ENCODE measurements at regions not wholly inside any gene's neighbourhood (a gene's known extent, or its start where the extent isn't known, plus 50 kb on each side); places are given as distances from the start of the nearest gene placed in this dataset.

- peak overlapping the region; percentile 94 for H3K4me3 ChIP-seq (ENCODE audit: low read length)
- TF ChIP-seq CTCF (conservative IDR thresholded peaks at IDR 0.05; ENCODE audit: low read depth, low read length): no peak
- no peak for DNase-seq (ENCODE audit: low read depth)
Measured at GRCh38 chr13:50078895-50079654, 63.8 kb downstream of the KCNRG start.

- H3K4me3 ChIP-seq (ENCODE audit: low read length): peak overlapping the region; percentile 94
- no peak for TF ChIP-seq CTCF (conservative IDR thresholded peaks at IDR 0.05; ENCODE audit: low read depth, low read length)
- no peak for DNase-seq (ENCODE audit: low read depth)
Measured at GRCh38 chr13:50079655-50080202, 64.5 kb downstream of the KCNRG start.

- H3K4me3 ChIP-seq (ENCODE audit: low read length): peak overlapping the region; percentile 94
- TF ChIP-seq CTCF (conservative IDR thresholded peaks at IDR 0.05; ENCODE audit: low read depth, low read length): no peak
- DNase-seq (ENCODE audit: low read depth): no peak
Measured at GRCh38 chr13:50080203-50080910, 65.1 kb downstream of the KCNRG start.

- TF ChIP-seq CTCF (conservative IDR thresholded peaks at IDR 0.05; ENCODE audit: low read depth, low read length): no peak
- peak overlapping the region; percentile 94 for H3K4me3 ChIP-seq (ENCODE audit: low read length)
- no peak for DNase-seq (ENCODE audit: low read depth)
Measured at GRCh38 chr13:50080911-50081678, 65.9 kb downstream of the KCNRG start.

GRCh38 chr13:50081679-50082425 is 66.6 kb downstream of the KCNRG start:
- TF ChIP-seq CTCF (conservative IDR thresholded peaks at IDR 0.05; ENCODE audit: low read depth, low read length): peak; percentile 9
- peak; percentile 96 for DNase-seq (ENCODE audit: low read depth)
- H3K4me3 ChIP-seq (ENCODE audit: low read length): peak overlapping the region; percentile 94
